NCI-H82 treated with DMSO at 0.1 percent for 48 hours (cell line): ENCODE measurements at regions not wholly inside any gene's neighbourhood (a gene's known extent, or its start where the extent isn't known, plus 50 kb on each side); places are given as distances from the start of the nearest gene placed in this dataset.

ENCODE experiments used
- DNase-seq: peaks from one replicate; lab custom pipeline; 2025; ENCODE audit not compliant: unreplicated experiment; lab: John Stamatoyannopoulos, UW

DNA sequence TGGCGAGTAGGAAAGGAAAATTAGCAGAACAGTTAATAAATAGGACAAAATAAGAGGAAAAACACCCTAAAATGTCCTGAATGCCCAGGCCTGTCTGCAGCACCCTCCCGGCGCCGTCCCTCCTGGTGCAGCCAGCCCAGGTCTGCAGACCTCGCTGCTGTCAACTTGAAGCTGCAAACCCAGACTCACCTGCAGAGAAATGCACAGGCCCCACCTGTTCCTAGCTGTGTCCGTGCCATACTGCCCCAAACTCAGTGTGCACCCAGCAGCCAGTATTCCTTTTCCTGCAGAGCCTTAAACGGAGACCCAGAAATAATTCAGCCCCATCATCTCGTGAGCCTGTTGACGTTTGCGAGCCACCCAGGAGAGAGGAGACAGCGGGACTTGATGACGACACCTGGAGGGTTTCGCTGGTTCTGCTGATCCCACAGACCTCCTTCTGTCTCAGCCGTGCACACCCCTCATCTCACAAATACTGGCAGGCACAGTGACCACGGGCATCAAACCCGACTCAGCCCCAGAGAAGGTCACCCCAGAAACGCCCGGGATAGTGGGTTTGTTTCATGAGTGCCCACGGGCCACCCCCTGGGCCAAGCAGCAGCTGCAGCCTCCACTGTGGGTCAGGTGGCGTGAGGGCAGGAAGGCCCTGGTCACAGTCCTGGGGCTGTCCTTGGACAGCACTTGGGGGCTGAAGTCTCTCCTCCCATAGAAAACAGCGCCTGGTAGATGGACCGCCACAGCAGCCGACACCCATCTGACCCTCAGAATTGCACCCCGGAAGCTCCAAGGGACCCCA, 239.5 kb upstream of the SALL3 start:
- no peak for DNase-seq

GRCh38 chr18:78740876-78741275, 238.7 kb upstream of the SALL3 start:
- DNase-seq = no peak

DNA sequence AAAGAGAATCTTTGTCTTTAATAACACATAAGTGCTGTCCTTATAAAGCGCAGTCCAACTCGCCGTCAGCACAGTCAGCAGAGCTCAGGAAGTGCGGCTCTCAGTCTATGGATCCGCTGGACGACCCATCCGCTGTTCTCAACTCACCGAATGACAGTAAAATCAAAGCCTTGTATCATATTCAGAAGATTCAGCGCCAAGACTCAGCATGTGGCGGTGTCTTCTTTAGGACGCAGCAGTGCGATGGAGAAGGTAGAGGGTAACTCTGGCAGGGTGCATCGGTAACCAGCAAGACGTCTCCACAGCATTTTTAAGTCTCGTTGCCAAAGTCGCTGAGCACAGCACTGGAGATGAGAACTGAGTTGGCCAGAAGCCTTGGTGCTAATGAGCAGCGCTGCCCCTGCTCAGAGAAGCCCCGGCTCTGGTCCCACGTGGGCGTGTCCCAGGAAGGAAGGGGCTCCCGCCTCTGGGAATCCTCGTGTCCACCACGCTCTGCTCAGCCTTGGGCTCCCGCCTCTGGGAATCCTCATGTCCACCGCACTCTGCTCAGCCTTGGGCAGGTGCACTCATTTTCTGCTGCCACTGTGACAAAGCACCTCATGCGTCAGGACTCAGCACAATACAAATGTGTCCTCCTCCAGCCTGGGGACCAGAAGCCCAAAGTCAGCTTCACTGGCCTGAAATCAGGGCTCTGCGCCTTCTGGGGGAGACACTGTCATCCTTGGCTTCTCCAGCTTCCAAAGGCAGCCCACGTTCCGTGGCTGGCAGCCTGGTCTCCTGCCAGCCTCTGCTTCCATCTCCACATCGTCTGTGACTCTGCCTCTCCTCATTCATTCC, 238.0 kb upstream of the SALL3 start:
- no peak for DNase-seq

DNA sequence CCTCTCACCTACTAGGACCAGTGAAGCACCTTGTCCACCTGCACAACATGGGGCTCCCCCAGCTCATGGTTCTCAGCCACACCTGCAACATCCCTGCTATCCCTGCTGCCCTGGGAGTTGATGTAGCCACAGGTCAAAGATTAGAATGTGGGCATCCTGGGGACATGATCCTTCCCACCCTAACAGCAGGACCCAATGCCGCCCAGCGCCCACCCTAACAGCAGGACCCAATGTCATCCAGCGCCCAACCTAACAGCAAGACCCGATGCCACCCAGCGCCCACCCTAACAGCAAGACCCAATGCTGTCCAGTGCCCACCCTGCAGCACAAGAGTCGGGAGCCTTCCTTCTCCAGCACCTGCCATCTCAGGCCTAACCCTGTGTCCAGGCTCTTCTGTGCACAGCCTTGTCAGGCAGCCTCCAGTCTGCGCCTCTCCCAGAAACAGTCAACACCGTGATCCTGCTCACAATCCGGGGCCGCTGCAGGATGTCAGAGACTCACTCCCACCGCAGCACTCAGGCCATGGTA, 237.3 kb upstream of the SALL3 start:
- no peak for DNase-seq

DNA sequence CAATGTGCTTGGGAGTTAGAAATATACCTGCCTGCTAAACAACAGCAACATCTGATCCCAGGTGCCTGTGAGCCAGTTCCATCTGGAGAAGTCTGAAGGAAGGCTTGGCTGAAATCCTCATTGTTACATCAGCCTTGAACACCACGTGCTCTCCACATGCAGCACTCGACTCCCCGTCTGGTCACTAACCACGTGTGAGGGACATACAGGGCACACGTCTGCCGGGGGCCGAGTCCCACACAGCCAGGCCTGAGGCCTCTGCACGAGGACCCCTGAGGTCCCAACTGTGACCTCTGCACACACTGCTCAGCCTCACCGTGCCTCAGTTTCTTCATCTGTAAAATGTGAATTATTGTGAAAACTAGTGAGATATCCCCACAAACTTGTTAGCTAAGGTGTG, 236.5 kb upstream of the SALL3 start:
- DNase-seq = no peak

GRCh38 chr18:78751664-78752063, 228.0 kb upstream of the SALL3 start:
- DNase-seq = no peak

GRCh38 chr18:78753240-78753639, 226.4 kb upstream of the SALL3 start:
- no peak for DNase-seq

DNA sequence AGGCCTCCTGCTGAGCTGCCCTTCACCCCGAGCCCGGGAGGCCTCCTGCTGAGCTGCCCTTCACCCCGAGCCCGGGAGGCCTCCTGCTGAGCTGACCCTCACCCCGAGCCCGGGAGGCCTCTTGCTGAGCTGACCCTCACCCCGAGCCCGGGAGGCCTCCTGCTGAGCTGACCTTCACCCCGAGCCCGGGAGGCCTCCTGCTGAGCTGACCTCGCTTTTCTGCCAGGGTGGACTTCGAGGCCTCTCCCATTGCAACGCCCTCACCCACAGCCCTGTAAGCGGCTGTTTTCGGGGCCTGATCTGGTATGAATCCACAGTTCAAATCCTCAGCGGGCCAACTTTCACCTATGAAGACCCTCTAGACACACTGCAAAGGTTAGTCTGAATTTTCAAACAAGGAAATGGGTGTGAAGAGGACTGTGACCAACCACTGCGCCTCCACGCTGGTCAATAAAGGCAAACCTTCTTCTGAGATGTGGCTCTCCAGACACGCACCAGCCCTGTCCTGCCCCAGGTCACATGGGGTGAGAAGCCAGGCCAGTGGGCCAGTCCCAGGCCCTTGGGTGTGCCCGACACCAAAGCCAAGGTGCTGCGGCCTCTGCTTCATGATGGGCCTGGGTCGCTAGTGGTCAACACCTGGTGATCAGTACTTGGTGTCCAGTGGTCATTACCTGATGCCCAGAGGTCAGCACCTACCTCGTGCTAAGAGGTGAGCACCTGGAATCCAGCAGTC, 225.1 kb upstream of the SALL3 start:
- DNase-seq = no peak

DNA sequence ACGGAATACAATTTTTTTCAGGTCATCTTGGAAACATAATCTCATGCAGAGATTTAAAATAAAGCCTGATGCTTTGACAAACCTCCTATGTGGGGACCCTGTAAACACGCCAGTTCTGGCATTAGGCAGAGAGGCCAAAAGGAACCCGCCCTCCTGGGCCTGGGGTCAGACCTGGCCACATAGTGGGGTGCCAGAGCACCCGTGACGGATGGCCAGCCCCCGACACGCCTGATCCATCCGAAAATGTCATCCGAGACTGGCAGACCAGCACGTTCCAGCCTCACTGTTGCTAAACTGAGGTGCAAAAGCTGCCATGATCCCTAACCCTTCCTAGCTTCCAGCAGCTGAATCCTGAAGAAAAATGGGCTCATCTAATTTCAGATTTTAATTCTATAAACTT, 222.6 kb upstream of the SALL3 start:
- DNase-seq = no peak

DNA sequence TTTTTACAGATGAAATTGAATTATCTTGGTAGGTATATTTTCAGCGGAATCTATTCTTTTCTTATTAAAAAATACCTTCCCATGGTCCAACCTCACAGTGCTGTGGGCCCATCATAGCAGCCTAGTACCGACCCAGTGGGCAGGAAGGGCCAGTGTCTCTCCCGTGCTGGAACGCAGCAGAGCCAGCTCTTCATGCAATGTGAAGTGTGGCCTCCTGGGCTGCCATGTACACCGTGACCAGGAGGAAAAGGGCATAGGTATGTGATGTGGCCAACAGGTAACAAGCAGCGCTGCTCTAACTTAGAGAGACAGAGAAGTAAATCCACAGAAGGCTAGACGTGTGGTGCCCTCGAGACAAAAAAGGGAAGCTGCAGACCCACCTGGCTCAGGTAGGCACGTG, 221.1 kb upstream of the SALL3 start:
- DNase-seq = no peak

GRCh38 chr18:78762753-78763152, 216.9 kb upstream of the SALL3 start:
- DNase-seq = no peak

GRCh38 chr18:78764544-78764943, 215.1 kb upstream of the SALL3 start:
- no peak for DNase-seq

- no peak for DNase-seq
Observed at GRCh38 chr18:78765142-78765541, 214.5 kb upstream of the SALL3 start.

GRCh38 chr18:78765637-78766281, 213.9 kb upstream of the SALL3 start:
- DNase-seq = no peak

DNA sequence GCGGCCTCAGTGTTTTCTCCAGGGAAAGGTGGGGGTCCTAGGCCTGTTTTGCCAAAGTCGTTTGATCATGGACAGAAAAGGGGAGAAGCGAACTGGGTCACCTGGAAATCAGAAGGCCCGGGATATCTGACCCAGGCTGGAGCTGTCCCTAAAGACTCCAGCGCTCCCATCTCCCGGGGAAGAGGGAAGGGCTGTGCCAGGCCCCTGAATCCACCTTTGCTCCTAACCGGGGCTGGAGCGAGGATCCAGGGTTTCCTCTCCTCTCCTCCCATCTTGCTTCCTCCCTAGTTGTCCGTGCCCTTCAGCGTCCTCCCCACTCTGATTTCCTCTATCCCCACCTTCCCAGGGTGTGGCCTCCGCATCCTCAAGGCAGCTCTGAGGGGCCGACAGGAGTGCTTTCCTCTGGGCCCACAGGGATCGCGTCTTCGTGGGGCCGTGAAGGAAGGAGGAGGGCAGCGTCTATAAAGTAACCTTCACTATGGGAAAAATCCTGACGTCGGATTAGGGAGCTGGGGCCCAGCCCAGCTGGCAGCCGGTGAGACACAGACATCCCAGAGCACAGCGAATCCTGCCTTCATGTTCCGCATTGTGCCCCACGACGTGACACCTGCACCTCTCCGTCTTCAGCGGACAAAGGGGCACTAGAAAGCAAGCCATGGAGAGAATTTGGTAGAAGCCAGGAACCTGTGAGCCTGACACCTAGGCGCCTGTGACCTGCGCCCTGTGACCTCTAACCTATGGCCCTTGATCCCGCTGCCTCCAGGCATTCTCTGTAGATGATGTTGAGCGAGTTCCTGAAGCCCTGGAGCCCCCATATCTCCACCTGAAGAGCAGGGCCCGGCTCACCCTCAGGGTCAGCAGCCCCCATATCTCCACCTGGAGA, 212.7 kb upstream of the SALL3 start:
- no peak for DNase-seq

DNA sequence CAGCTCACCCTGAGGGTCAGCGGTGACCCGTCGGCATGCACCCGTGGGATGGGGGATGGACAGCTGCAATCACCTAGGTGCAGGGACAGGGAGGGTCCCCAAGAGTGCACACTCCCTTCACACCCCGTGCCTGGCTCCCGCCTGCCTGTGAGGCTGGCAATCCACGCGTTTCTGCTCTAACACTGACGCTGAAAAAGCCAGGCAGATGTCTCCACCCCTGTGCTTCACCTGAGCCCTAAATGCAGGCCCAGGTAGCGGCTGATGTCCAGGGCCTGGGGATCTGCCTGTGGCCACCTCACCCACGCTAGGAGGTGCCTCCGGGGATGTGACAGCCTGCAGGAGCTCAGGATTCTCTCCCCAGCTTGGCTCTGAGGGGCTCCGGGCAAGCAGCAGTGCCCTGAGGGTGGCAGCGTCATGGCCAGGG, 212.0 kb upstream of the SALL3 start:
- DNase-seq = no peak

DNA sequence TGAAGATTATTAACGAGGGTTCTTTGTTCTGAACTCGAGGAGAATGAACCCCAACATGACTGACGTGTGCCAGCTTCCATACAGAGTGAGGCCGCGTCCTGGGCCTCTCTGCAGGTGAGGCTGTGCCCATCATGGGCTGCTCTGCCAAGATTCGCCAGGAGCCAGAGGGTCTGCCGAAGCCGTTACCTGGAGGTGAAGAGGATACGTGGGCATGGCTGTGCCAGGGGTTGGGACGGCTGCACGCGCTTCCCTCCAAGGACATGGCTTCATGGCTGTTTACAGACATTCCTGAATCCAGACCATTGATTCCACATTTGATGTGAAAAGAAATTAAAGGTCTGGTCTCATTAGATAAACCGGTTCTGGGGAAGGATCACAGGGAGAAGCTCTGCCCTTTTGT, 211.4 kb upstream of the SALL3 start:
- no peak for DNase-seq

- DNase-seq = no peak
Observed at GRCh38 chr18:78768656-78769501, 210.7 kb upstream of the SALL3 start.

GRCh38 chr18:78769502-78770105, 210.0 kb upstream of the SALL3 start:
- no peak for DNase-seq
